NB4 (cell line): ENCODE measurements at regions not wholly inside any gene's neighbourhood (a gene's known extent, or its start where the extent isn't known, plus 50 kb on each side); places are given as distances from the start of the nearest gene placed in this dataset.

Experiments
- CTCF ChIP-seq: IDR thresholded peaks from one replicate; pipeline ENCODE4 v1.5.1; 2012; ENCODE audit warnings: low read depth, low read length
- MYC ChIP-seq: IDR thresholded peaks from 2 replicates; pipeline ENCODE4 v1.6.1; 2011; ENCODE audit warnings: low read depth, low read length
- POLR2A ChIP-seq: IDR thresholded peaks from 2 replicates; pipeline ENCODE4 v1.6.1; 2011; ENCODE audit warnings: mild to moderate bottlenecking; ENCODE audit not compliant: insufficient read length; ENCODE audit errors: extremely low read depth
- TF ChIP-seq, protein P1 (sequence below): IDR thresholded peaks from 2 replicates; pipeline ENCODE4 v1.6.1; 2011; ENCODE audit warnings: low read depth, low read length

DNA sequence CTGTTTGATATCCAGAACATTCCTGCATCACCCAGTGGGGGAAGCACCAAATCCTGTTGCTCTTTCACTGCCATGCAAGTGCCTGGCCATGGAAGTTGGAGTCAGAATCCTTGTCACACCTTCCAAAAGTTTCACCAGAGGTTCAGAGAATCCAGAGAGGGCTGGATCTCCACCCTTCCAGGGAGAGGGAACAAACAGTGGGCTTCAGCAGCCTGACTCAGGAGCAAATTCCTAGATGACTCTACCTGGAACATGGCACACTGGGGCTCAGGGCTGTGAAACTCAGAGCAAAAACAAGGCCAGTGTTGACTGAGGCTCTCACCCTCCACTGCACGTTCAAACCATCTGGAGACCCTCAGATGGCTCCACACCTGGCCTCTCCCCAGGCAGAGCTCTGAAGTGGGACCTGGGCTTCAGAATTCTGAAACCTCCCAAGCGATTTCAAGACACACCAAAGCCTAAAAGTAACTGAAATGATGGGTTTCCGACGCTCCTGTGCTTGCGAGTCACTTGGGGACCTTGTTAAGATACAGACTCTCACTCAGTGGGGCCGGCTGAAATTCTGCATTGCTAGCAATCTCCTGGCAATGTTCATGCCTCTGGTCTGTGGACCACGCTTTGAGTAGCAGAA, 205.9 kb downstream of the AUH start:
- TF ChIP-seq CTCF (no peak), POLR2A (no peak), MYC (no peak)
- TF ChIP-seq, protein P1, sequence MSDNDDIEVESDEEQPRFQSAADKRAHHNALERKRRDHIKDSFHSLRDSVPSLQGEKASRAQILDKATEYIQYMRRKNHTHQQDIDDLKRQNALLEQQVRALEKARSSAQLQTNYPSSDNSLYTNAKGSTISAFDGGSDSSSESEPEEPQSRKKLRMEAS, result no peak
